ENCODE measurements at regions not wholly inside any gene's neighbourhood (a gene's known extent, or its start where the extent isn't known, plus 50 kb on each side); places are given as distances from the start of the nearest gene placed in this dataset.

GRCh38 chr18:46424898-46425297 lies 232.1 kb downstream of the LOXHD1 start:
- TF ChIP-seq, protein P1, sequence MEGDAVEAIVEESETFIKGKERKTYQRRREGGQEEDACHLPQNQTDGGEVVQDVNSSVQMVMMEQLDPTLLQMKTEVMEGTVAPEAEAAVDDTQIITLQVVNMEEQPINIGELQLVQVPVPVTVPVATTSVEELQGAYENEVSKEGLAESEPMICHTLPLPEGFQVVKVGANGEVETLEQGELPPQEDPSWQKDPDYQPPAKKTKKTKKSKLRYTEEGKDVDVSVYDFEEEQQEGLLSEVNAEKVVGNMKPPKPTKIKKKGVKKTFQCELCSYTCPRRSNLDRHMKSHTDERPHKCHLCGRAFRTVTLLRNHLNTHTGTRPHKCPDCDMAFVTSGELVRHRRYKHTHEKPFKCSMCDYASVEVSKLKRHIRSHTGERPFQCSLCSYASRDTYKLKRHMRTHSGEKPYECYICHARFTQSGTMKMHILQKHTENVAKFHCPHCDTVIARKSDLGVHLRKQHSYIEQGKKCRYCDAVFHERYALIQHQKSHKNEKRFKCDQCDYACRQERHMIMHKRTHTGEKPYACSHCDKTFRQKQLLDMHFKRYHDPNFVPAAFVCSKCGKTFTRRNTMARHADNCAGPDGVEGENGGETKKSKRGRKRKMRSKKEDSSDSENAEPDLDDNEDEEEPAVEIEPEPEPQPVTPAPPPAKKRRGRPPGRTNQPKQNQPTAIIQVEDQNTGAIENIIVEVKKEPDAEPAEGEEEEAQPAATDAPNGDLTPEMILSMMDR (IDR thresholded peaks at IDR 0.05; ENCODE audit: borderline replicate concordance, extremely low read depth, low read length, poor library complexity, severe bottlenecking), result no peak
- TF ChIP-seq EZH2 (IDR thresholded peaks at IDR 0.05; ENCODE audit: borderline replicate concordance, low read depth, low read length, severe bottlenecking), result no peak

All from DND-41 (cell line).